Prostate gland (tissue), 2 donors: ENCODE measurements at regions not wholly inside any gene's neighbourhood (a gene's known extent, or its start where the extent isn't known, plus 50 kb on each side); places are given as distances from the start of the nearest gene placed in this dataset.

ENCODE experiments used
- DNase-seq: peaks from one replicate; pipeline ENCODE4 v3.0.0-alpha.2; 2019; ENCODE audit warnings: low spot score
- H3K27ac ChIP-seq, 2 donors: fragments of 200-600 bp; sonication (generic); 2 replicates each; pipeline ENCODE4 v1.5.1; 2017 to 2019
- H3K27me3 ChIP-seq: fragments of 200-600 bp; sonication (generic); replicated peaks from 2 replicates; pipeline ENCODE4 v1.5.1; 2019; ENCODE audit not compliant: insufficient read depth
- H3K36me3 ChIP-seq, 2 donors: fragments of 200-600 bp; sonication (generic); 1 replicate in 1 of 2; 2 replicates in 1 of 2; pipeline versions ENCODE4 v1.5.1 to v1.8.1; 2017 to 2019
- H3K4me1 ChIP-seq: fragments of 200-600 bp; sonication (generic); replicated peaks from 2 replicates; pipeline ENCODE4 v1.5.1; 2019
- H3K4me3 ChIP-seq, 2 donors: fragments of 200-600 bp; sonication (generic); 2 replicates each; pipeline ENCODE4 v1.5.1; 2017 to 2019
- H3K9me3 ChIP-seq: fragments of 200-600 bp; sonication (generic); 2 replicates; pipeline ENCODE4 v1.5.1; 2017
- CTCF ChIP-seq, 4 experiments: fragments of 200-600 bp in 2 of 4; fragments of 450-650 bp in 2 of 4; sonication (generic) in 2 of 4; IDR thresholded peaks; 1 replicate in 3 of 4; 2 replicates in 1 of 4; pipeline ENCODE4 v1.5.1; 2016 to 2019; ENCODE audit warnings: antibody characterized with exemption in 4 of 4, mild to moderate bottlenecking in 2 of 4, moderate library complexity in 2 of 4
- POLR2A ChIP-seq: fragments of 450-650 bp; IDR thresholded peaks from one replicate; pipeline ENCODE4 v1.6.1; 2016; ENCODE audit warnings: antibody characterized with exemption, mild to moderate bottlenecking
- POLR2AphosphoS5 ChIP-seq: sonication (generic); formaldehyde crosslinking; IDR thresholded peaks from one replicate; pipeline ENCODE4 v1.6.1; 2017; ENCODE audit warnings: antibody characterized with exemption
- WGBS: methylation state at CpG from one replicate; pipeline ENCODE4 v1.1.5; 2018; 5-methylcytosine and 5-hydroxymethylcytosine counted together
- intact Hi-C: fragments of 100-400 bp; cut with DNase I; formaldehyde crosslinking; loops from one replicate; pipeline ENCODE4 v1.14.2; 2022

- DNase-seq: no peak
- Histone ChIP-seq H3K4me3 (no peak overlapping the region), H3K27me3 (peaks cover 15% of the 10 kb centered on the region), H3K36me3 (no peaks in the 10 kb centered on the region), H3K9me3 (no peaks in the 10 kb centered on the region), H3K4me1 (no peaks in the 10 kb centered on the region), H3K27ac (no peak overlapping the region)
- TF ChIP-seq POLR2A: no peak
- no peak for TF ChIP-seq POLR2AphosphoS5
- no peak for TF ChIP-seq CTCF (IDR thresholded peaks at IDR 0.05)
- WGBS: 89% methylated on average over 25 of the region's 25 CpGs
- intact Hi-C loops: no loop called here
Observed at GRCh38 chr7:1344981-1345701, 112.5 kb downstream of the UNCX start.

GRCh38 chr7:1345796-1346755, 113.2 kb downstream of the MICALL2 start:
- DNase-seq: no peak
- intact Hi-C loops: no loop called here
- Histone ChIP-seq H3K4me3 (no peak overlapping the region), H3K27ac (no peak overlapping the region), H3K4me1 (no peaks in the 10 kb centered on the region), H3K9me3 (no peaks in the 10 kb centered on the region), H3K27me3 (peaks cover 15% of the 10 kb centered on the region), H3K36me3 (no peaks in the 10 kb centered on the region)
- TF ChIP-seq POLR2AphosphoS5 (no peak), POLR2A (no peak), CTCF (IDR thresholded peaks at IDR 0.05) (no peak)
- 64% methylated on average over 23 of the region's 33 CpGs for WGBS

GRCh38 chr7:1346851-1347250, 112.4 kb downstream of the MICALL2 start:
- DNase-seq: no peak
- Histone ChIP-seq H3K27me3 (peaks cover 15% of the 10 kb centered on the region), H3K27ac (no peak overlapping the region), H3K4me1 (no peaks in the 10 kb centered on the region), H3K9me3 (no peaks in the 10 kb centered on the region), H3K4me3 (no peak overlapping the region), H3K36me3 (no peaks in the 10 kb centered on the region)
- intact Hi-C loops: no loop called here
- WGBS: 75% methylated on average over 12 of the region's 12 CpGs
- TF ChIP-seq POLR2A (no peak), POLR2AphosphoS5 (no peak), CTCF (IDR thresholded peaks at IDR 0.05) (no peak)

- intact Hi-C loops: no loop called here
- Histone ChIP-seq H3K27me3 (peaks cover 15% of the 10 kb centered on the region), H3K4me3 (no peak overlapping the region), H3K4me1 (no peaks in the 10 kb centered on the region), H3K9me3 (no peaks in the 10 kb centered on the region), H3K36me3 (no peaks in the 10 kb centered on the region), H3K27ac (no peak overlapping the region)
- no peak for DNase-seq
- 57% methylated on average over 25 of the region's 28 CpGs for whole genome bisulfite sequencing
- TF ChIP-seq POLR2A (no peak), POLR2AphosphoS5 (no peak), CTCF (IDR thresholded peaks at IDR 0.05) (no peak)
Observed at GRCh38 chr7:1348096-1348822, 111.0 kb downstream of the MICALL2 start.
